Fibroblast of lung (primary cell): ENCODE measurements at regions not wholly inside any gene's neighbourhood (a gene's known extent, or its start where the extent isn't known, plus 50 kb on each side); places are given as distances from the start of the nearest gene placed in this dataset.
"Not testable (repeated sequence)": the region's sequence is repeated elsewhere in the genome, so short reads cannot be mapped to it uniquely, and the experiment has no call there.

Experiments used
- EZH2 ChIP-seq: IDR thresholded peaks from 2 replicates; pipeline ENCODE4 v1.5.1; 2012; ENCODE audit warnings: low read length, control low read depth, mild to moderate bottlenecking; ENCODE audit errors: missing control alignments
- TF ChIP-seq, protein P1 (sequence below), 2 donors: IDR thresholded peaks in 1 of 2; conservative IDR thresholded peaks in 1 of 2; 1 replicate in 1 of 2; 2 replicates in 1 of 2; pipeline ENCODE4 v1.5.1; 2011 to 2012; ENCODE audit warnings: low read length in 2 of 2, control low read depth in 1 of 2, inconsistent platforms in 1 of 2, low read depth in 1 of 2, mild to moderate bottlenecking in 1 of 2

DNA sequence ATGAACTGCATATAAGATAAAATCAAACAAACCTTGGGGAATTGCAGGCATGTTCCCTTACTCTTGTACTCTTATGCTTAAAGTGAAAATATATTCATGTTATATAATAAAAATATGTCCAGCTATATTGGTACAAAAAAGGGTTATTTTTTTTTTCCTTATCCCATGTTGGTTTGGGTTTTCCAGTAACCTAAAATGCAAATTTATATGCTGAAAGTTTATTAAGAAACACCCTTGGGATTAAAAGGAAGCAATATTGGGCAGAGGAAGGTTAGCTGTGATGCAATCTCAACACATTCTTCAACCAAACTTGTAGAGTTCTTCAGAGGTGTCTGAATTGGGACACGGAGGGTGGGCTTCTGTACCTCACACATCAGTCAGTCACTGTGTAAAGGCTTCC lies 97.7 kb downstream of the XKR3 start:
- TF ChIP-seq, protein P1, sequence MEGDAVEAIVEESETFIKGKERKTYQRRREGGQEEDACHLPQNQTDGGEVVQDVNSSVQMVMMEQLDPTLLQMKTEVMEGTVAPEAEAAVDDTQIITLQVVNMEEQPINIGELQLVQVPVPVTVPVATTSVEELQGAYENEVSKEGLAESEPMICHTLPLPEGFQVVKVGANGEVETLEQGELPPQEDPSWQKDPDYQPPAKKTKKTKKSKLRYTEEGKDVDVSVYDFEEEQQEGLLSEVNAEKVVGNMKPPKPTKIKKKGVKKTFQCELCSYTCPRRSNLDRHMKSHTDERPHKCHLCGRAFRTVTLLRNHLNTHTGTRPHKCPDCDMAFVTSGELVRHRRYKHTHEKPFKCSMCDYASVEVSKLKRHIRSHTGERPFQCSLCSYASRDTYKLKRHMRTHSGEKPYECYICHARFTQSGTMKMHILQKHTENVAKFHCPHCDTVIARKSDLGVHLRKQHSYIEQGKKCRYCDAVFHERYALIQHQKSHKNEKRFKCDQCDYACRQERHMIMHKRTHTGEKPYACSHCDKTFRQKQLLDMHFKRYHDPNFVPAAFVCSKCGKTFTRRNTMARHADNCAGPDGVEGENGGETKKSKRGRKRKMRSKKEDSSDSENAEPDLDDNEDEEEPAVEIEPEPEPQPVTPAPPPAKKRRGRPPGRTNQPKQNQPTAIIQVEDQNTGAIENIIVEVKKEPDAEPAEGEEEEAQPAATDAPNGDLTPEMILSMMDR (conservative IDR thresholded peaks at IDR 0.05 in 1 of 2, IDR thresholded peaks at IDR 0.05 in 1 of 2; ENCODE audit: low read depth in 1 of 2, low read length in 2 of 2), result not testable (repeated sequence)
- TF ChIP-seq EZH2, result not testable (repeated sequence)
